ENCODE measurements at regions not wholly inside any gene's neighbourhood (a gene's known extent, or its start where the extent isn't known, plus 50 kb on each side); places are given as distances from the start of the nearest gene placed in this dataset.
"Not testable (repeated sequence)": the region's sequence is repeated elsewhere in the genome, so short reads cannot be mapped to it uniquely, and the experiment has no call there.

DNA sequence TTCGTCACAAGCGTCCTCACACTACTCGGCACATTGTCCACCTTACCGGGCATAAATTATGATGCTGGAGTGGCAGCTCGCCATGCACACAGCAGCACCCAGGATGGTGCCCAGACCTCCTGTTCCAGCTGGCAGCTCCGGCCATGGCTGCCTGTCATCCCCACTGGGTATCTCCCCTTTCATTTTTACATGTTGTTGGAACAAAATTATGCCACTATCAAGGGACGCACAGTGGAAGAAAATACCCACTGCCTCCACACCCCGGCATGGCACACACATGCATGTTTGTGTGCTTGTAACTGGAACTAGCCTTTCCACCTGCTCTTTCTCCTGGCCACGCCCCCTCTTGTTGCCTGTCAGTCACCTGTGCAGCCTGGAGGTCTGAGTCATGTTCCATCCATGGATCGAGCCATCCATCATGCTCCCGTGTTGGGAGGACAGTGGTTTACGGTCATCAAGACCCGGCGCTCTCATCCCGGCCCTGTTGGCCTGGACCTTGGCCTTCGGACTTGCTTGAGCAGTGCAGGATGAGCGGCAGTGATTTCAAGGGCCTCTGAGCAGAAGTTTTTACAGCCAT is 1069.6 kb downstream of the BRD1 start:
- TF ChIP-seq POLR2A (IDR thresholded peaks at IDR 0.05; ENCODE audit: low read depth, low read length), result no peak
- no peak for DNase-seq (ENCODE audit: insufficient read length, low spot score)
- no peak for FAIRE-seq

DNA sequence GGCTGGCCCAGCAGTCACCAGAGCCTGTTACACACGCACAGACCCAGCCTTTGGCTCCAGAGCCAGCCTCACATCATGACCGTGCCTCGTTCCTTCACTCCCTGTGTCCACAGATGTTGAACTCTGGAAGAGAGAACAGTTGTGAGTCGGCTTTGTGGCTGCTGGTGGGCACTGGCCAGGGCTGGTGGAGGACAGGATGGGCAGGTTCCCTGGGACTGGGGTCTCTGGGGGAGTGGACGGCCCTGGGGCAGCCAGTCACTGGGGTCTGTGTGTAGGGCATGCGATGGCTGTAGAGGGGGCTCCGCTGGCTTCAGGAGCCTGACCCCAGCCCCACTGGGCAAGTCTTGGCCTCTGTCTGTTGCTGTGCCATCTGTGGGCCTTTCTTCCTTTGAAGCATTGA is 1070.1 kb downstream of the BRD1 start:
- DNase-seq (ENCODE audit: insufficient read length, low spot score), result no peak
- TF ChIP-seq POLR2AphosphoS5 (IDR thresholded peaks at IDR 0.05; ENCODE audit: low read depth, low read length) (no peak), PAX5 (IDR thresholded peaks at IDR 0.05; ENCODE audit: insufficient read depth, low read length, severe bottlenecking) (no peak), POU2F2 (IDR thresholded peaks at IDR 0.05; ENCODE audit: low read depth, low read length) (no peak), TAF1 (IDR thresholded peaks at IDR 0.05; ENCODE audit: low read depth, low read length) (no peak), POLR2A (IDR thresholded peaks at IDR 0.05; ENCODE audit: low read depth, low read length) (no peak), SPI1 (IDR thresholded peaks at IDR 0.05; ENCODE audit: low read depth, low read length) (no peak)
- no peak for FAIRE-seq

DNA sequence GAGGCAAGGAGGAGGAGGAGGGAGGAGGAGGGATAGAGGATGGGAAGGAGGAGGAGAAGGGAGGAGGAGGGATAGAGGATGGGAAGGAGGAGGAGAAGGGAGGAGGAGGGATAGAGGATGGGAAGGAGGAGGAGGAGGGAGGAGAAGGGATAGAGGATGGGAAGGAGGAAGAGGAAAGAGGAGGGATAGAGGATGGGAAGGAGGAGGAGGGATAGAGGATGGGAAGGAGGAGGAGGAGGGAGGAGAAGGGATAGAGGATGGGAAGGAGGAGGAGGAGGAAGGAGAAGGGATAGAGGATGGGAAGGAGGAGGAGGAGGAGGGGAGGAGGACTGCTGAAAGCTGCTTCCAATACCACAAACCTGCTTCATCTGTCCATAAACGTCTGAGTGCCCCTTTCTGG is 1070.5 kb downstream of the BRD1 start:
- not testable (repeated sequence) for DNase-seq (ENCODE audit: insufficient read length, low spot score); FAIRE-seq

DNA sequence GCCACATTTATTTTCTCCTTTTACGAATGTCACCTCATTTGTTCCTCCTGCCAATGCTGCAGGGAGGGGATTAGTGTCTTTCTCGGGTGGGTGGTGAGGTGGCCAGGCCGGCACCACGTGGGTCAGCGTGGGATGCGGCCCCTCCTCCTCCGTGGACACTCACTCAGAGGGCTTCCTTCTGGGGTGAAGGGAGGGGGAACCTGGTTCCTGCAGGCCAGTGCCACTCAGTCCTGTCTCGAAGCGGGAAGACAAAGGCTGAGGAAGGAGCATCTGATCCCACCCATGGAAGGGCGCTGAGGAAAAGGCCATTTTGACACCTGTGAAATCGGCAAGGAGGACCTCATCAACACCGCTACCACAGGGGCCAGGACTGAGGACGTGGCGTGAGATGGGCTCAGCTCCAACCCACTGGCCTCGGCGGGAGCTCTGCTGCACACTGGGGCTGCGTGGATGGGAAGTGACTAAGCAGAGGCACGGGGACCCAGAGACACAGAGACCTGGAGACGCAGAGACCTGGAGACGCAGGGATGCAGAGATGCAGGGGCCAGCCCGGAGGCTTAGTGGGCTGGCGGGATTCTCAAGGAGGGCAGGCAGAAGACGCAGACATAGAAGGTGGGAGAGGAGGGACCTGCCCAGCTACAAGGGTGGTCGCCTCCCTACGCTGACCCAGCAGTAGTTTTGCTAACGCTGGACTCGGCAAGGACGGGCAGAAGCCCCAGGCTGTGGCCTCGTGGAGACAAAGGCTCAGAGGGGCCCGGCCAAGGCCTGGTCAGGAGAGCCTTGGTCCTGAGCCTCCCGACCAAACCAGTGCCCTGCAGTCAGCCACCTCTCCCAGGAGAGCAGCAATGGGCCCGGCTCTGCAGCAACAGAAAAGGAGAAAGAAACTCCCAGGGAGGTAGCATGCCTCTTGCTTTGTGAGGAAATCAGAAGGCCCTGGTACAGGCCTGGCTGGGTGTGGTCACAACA is 1071.2 kb downstream of the BRD1 start:
- TF ChIP-seq POU2F2 (IDR thresholded peaks at IDR 0.05; ENCODE audit: low read depth, low read length) (no peak), POLR2AphosphoS5 (IDR thresholded peaks at IDR 0.05; ENCODE audit: low read depth, low read length) (no peak), PAX5 (IDR thresholded peaks at IDR 0.05; ENCODE audit: insufficient read depth, low read length, severe bottlenecking) (no peak), POLR2A (IDR thresholded peaks at IDR 0.05; ENCODE audit: low read depth, low read length) (no peak), TAF1 (IDR thresholded peaks at IDR 0.05; ENCODE audit: low read depth, low read length) (no peak), SPI1 (IDR thresholded peaks at IDR 0.05; ENCODE audit: low read depth, low read length) (no peak)
- FAIRE-seq (no peak), DNase-seq (ENCODE audit: insufficient read length, low spot score) (no peak)

DNA sequence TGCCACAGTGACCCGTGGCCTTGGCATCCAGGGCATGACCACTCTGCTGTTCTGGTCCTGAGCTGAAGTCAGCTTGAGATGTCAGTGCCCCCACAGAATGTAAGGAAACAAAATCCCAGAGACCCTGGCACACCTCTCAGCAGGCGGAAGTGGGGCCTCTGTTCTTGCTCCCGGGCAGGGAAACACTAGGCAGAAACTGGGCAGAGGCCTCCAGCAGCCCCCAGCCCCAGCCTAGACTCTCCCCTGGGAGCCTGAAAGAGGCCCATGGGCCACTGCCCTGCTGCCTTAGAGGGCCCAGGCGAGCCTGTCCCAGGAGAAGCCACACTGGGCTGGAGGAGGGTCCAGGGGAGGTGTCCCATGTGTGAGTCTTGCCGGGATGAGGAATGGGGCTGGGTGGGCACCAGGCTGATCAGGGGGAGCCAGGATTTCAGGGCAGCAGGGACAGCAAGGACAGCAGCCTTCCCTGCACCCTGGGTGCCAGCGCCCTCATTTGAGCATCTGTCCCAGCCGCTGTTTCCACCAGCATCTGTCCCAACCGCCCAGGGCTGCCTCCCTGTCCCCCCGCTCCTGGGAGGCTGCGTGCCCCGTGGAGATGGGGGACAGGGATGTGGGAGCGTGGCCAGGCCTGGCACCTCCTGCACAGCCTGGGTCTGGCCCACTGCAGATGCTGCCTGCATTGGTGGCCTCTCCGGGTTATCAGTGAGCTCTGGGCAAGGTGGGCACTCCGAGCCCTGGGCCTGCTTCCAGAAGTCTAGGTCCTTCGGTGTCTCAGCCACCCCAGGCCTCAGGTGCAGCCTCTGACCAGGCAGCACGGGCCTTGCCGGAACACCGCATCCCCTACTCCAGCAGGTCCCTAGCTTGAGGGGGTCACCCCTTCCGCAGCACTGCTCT is 1072.4 kb downstream of the BRD1 start:
- DNase-seq (ENCODE audit: insufficient read length, low spot score) (no peak), FAIRE-seq (no peak)

DNA sequence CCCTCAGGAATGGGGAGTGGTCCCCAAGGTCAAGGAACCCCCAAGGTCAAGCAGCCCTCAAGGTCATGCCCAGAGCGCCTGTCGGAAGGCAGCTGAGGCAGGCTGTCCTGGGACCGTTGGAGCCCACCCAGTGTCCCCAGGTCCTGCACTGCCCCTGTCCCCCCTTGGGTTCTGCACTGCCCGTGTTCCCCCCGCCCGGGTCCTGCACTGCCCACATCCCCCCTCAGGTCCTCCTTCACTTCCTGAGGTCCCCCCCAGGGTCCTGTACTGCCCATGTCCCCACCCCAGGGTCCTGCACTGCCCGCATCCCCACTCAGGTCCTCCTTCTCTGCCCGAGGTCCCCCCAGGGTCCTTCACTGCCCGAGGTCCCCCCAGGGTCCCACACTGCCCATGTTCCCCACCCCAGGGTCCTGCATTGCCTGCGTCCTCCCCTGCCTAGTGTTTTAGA is 1073.0 kb downstream of the BRD1 start:
- no peak for TF ChIP-seq POLR2AphosphoS5 (IDR thresholded peaks at IDR 0.05; ENCODE audit: low read depth, low read length)
- DNase-seq (ENCODE audit: insufficient read length, low spot score) (no peak), FAIRE-seq (no peak)

More for the DNA sequence above, 1072.4 kb downstream of the BRD1 start:
- no peak for TF ChIP-seq PAX5 (IDR thresholded peaks at IDR 0.05; ENCODE audit: insufficient read depth, low read length, severe bottlenecking)
- TF ChIP-seq SPI1 (IDR thresholded peaks at IDR 0.05; ENCODE audit: low read depth, low read length), result no peak
- TF ChIP-seq TAF1 (IDR thresholded peaks at IDR 0.05; ENCODE audit: low read depth, low read length), result no peak
- no peak for TF ChIP-seq POU2F2 (IDR thresholded peaks at IDR 0.05; ENCODE audit: low read depth, low read length)
- TF ChIP-seq POLR2AphosphoS5 (IDR thresholded peaks at IDR 0.05; ENCODE audit: low read depth, low read length), result no peak
- TF ChIP-seq POLR2A (IDR thresholded peaks at IDR 0.05; ENCODE audit: low read depth, low read length), result no peak

DNA sequence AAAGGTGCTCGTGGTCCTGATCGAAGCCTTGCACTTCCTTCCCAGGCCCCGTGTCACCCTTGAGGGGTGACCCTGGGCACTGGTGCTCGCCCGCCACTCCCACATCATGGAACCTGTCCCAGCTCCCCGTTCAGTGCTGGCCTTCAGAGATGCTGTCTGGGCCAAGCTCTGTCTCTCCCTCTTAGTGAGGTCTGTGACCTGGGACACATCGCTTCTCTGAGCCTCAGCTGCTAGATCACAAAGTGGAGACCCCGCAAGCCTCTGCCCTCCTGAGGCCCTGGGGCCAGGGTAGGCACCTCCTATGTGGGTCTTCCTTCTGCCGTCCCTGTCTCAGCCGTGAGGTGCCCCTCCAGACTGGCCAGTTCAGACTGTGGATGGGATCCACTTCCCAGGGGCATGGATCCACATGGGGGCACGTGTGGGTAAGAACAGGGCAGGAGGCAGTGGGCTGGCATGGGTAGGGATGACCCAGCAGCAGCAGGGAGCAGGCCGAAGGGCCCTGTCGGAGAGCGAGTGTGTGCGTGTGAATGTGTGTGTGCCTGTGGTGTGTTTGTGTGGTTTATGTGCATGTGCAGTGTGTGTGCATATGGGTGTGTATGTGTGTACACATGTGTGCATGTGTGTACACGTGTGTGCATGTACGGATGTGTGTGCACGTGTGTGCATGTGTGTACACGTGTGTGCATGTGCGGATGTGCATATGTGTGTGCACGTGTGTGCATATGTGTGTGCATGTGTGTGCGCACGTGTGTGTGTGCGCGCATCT is 1073.7 kb downstream of the BRD1 start:
- TF ChIP-seq SPI1 (IDR thresholded peaks at IDR 0.05; ENCODE audit: low read depth, low read length) (no peak), PAX5 (IDR thresholded peaks at IDR 0.05; ENCODE audit: insufficient read depth, low read length, severe bottlenecking) (no peak), TAF1 (IDR thresholded peaks at IDR 0.05; ENCODE audit: low read depth, low read length) (no peak), POLR2AphosphoS5 (IDR thresholded peaks at IDR 0.05; ENCODE audit: low read depth, low read length) (no peak), POLR2A (IDR thresholded peaks at IDR 0.05; ENCODE audit: low read depth, low read length) (no peak), POU2F2 (IDR thresholded peaks at IDR 0.05; ENCODE audit: low read depth, low read length) (no peak)
- FAIRE-seq, result no peak
- DNase-seq (ENCODE audit: insufficient read length, low spot score), result no peak

DNA sequence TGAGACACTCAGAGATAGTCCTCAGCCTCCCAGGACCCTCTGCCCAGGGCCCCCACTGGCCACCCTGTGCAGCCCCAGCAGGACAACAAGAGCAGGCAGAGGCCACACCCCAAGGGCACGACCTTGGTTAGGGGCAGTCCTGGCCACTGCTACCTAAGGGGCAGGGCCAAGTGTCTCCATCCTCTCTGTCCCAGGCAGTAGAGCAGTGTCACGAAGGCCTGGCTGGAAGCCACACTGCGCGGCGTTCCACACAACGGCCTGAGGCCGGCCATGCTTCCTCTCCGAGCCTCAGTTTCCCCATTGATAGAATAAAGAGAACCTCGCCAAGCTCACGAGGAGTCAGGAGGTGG is 1074.3 kb downstream of the BRD1 start:
- FAIRE-seq, result no peak
- no peak for TF ChIP-seq TAF1 (IDR thresholded peaks at IDR 0.05; ENCODE audit: low read depth, low read length)
- TF ChIP-seq POLR2A (IDR thresholded peaks at IDR 0.05; ENCODE audit: low read depth, low read length), result no peak
- no peak for DNase-seq (ENCODE audit: insufficient read length, low spot score)

DNA sequence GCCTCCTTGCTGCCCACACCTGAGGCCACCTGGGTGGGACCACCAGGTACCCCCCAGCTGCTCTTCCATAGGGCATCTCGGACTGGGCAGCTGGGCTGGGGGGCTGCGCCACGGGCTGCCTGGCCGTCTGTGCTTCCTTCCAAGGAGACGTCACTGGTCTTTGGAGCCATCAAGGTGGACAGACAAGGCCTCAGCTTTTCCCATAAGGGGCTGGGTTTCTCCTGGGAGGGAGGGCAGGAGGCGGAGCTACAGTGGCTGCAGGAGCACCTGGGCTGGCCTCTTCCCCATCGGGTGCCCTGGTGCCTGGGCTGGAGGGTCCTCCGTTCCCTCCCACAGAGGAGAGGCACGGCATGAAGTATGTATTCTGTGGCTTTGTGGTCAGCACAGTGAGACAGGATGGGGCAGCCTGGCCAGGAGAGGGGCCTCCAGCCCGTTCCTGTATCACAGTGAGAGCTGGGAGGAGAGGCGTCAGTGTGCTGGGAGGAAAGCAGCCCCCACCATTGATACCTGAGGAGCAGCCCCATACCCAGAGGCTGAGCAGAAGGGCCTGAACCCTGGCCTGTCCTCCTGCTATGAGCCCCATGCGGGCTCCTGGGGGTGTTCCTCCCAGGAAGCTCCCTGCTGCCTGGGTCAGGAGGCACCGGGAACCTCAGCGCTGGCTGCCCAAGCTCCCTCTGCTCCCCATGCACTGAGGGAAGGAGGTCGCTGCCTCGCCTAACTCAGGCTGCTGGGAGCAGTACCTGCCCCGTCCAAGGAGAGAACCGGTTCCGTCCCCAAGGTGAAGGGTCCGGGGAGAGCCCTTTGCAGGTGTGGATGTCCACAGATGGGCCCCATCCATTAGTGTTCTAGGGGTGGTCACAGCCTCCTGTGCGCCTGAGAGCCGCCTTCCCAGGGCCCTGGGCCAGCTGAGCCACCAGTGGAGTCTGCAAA is 1075.0 kb downstream of the BRD1 start:
- TF ChIP-seq SPI1 (IDR thresholded peaks at IDR 0.05; ENCODE audit: low read depth, low read length) (no peak), POLR2A (IDR thresholded peaks at IDR 0.05; ENCODE audit: low read depth, low read length) (no peak), TAF1 (IDR thresholded peaks at IDR 0.05; ENCODE audit: low read depth, low read length) (no peak), POU2F2 (IDR thresholded peaks at IDR 0.05; ENCODE audit: low read depth, low read length) (no peak)
- DNase-seq (ENCODE audit: insufficient read length, low spot score), result no peak
- no peak for FAIRE-seq

All from GM12891 (cell line).